ENCODE measurements at regions not wholly inside any gene's neighbourhood (a gene's known extent, or its start where the extent isn't known, plus 50 kb on each side); places are given as distances from the start of the nearest gene placed in this dataset.
A peak's percentile ranks its signal among the peaks of the same experiment; 100 is the strongest.

GRCh38 chr13:74040200-74040599 lies 94.0 kb downstream of the KLF12 start:
- TF ChIP-seq, protein P1, sequence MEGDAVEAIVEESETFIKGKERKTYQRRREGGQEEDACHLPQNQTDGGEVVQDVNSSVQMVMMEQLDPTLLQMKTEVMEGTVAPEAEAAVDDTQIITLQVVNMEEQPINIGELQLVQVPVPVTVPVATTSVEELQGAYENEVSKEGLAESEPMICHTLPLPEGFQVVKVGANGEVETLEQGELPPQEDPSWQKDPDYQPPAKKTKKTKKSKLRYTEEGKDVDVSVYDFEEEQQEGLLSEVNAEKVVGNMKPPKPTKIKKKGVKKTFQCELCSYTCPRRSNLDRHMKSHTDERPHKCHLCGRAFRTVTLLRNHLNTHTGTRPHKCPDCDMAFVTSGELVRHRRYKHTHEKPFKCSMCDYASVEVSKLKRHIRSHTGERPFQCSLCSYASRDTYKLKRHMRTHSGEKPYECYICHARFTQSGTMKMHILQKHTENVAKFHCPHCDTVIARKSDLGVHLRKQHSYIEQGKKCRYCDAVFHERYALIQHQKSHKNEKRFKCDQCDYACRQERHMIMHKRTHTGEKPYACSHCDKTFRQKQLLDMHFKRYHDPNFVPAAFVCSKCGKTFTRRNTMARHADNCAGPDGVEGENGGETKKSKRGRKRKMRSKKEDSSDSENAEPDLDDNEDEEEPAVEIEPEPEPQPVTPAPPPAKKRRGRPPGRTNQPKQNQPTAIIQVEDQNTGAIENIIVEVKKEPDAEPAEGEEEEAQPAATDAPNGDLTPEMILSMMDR (conservative IDR thresholded peaks at IDR 0.05; ENCODE audit: low read depth, low read length), result peak; percentile 58
- TF ChIP-seq EZH2 (IDR thresholded peaks at IDR 0.05; ENCODE audit: low read length, unreplicated experiment), result no peak

Measured in PC-3 (cell line).